Fibroblast of skin of left quadriceps (primary cell): ENCODE measurements at regions not wholly inside any gene's neighbourhood (a gene's known extent, or its start where the extent isn't known, plus 50 kb on each side); places are given as distances from the start of the nearest gene placed in this dataset.
A peak's percentile ranks its signal among the peaks of the same experiment; 100 is the strongest.

Experiments used
- DNase-seq, 2 experiments: peaks; one replicate each; pipeline ENCODE4 v3.0.0-alpha.2; 2013; ENCODE audit warnings: low read depth in 2 of 2

DNA sequence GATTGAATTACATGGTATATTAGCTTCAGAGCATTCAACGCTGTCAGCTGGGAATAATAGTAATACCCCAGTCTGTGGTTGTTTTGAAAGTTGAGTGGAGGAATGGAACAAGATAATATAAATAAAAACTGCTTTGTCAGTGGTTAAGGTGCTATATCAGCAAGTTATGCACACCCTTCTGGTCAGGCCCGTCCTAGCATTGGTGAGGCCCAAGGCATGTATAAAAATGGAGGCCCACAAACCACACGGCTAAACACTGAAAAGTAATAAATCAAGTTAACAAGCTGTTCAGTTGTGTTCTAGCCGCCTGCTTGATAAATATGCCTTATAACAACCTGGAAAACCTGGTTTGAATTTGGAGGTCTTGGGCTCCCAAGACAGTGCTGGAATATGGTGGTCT, 77.4 kb downstream of the PSMG1 start:
- no peak for DNase-seq

DNA sequence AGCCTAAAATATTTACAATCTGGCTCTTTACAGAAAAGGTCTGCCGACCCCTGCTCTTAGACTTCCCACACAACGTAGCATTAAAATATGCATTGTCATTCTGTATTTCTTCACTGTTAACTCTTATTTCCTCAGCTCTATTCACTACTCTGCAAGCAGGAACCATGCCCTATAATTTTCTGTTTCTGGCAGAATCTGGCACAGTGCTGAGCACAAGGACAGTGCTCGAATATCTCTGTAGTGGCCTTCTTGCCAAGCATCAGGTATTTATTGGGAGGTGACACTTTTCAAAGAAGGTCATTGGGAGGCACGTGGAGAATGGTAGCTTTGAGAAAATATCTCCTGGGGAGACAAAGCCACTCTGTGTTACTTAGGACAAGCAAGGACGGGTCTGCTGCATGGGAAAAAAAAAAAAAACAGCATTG, 77.9 kb downstream of the PSMG1 start:
- DNase-seq, result no peak

DNA sequence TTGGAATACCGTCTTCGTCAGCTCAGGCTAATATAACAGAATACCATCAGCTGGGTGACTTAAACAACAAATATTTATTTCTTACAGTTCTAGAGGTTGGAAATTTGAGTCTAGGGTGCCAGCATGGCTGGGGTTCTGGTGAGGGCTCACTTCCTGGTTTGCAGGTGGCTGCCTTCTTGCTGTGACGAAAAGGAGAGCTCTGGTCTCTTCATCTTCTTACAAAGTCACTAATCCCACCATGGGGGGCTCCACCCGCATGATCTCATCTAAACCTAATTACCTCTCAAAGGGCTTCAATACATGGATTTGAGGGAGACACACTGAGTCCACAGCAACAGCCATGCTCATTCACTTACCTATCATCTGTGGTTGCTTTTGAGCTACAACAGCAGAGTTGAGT, 78.3 kb downstream of the PSMG1 start:
- DNase-seq, result no peak

DNA sequence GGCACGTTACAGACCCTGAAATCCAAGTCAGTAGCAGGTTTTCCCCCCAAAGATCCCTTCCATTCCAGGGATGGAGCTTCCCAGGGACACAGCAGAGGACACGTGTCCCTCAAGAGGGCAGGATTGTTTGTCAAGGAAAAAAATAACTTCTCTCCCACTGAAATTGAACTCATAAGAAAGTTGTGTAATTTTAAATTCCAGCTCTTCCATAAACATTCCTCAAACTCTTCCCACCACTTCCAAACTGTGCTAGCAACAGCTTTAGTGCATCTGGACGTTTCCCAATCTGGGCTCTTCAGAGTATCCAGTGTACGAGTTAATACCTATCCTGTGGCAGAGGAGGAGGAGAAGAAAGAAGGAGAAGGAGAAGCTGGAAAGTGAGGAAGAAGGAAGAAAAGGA, 79.6 kb downstream of the PSMG1 start:
- DNase-seq, result peak; percentile 89 to 90

DNA sequence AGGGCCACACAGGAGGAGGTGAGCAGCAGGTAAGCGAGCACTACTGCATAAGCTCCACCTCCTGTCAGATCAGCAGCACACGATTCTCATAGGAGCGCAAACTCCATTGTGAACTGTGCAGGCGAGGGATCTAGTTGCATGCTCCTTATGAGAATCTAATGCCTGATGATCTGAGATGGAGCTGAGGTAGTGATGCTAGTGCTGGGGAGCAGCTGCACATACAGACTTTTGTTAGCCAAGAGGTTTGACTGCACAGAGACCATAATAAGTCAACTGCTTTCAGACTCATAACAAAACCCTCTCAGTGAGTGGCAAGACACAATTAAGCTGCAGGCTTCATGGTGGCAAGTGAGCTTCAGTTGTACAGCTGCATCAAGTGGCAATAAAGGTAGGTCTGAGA, 83.4 kb downstream of the PSMG1 start:
- DNase-seq, result no peak

DNA sequence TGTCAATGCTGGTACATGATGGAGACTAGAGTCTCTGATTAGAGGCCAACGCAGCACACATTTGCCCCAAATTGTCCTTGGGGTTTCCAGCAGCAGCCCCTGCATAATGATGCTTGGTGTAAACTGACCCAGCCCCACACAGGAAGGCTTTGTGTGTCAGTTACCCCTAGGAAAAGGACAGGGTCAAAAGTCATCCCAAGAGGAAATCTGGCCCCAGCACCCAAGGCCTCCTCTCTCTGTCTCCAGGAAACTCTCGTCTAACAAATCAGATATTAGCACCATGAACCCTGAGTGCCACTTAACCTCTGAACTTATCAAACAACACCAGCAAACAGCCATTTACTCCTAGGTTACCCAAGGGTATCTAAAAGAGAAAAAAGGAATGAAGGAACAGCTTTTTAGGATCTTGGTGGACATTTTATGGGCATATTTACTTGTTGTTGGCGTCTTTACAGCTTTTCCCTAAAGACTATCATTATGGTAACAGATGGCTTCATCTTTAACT, 84.5 kb downstream of the PSMG1 start:
- DNase-seq, result no peak

DNA sequence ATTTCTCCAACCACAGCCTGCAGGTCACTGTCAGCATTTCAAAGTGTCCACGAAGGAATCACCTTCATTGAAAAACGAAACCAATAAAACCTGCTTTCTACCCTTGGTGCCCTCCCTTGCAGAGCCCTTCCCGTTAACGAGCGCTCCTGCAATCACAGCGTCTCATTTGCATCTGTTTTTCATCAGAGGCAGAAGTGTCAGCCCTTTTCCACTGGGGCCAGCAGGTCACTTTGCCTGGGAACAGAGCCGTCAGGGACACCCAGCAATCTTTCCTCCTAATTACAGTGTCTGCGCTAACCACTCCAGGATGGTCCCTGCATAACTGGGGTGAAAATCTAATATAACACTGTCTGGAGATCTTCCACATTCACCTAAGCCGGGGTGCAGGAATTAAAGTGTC, 85.3 kb downstream of the PSMG1 start:
- no peak for DNase-seq

DNA sequence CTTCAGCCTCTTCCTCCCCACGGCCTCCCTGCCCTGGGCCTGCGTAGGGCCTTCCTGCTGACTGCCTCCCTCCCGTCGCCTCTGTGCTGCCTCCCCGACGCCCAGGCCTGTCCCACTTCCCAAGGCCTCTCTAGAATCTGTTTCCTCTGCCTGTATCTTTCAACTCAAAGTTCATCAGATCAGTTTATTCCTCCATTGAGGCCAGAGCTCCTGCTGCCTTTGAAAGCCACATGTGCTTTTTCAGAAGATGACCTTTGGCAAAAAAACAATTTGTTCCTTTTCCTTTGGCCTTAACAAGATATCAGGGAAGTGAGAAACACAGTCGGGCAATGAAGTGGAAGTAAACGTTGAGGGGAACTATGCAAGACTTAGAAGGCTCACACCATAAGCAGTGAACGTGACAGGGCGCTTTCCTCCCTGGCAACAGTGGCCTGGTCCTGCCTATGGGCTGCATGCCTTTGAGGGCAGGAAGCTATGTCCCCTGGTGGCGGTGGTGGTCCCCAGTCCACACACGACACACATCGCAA, 85.9 kb downstream of the PSMG1 start:
- no peak for DNase-seq

DNA sequence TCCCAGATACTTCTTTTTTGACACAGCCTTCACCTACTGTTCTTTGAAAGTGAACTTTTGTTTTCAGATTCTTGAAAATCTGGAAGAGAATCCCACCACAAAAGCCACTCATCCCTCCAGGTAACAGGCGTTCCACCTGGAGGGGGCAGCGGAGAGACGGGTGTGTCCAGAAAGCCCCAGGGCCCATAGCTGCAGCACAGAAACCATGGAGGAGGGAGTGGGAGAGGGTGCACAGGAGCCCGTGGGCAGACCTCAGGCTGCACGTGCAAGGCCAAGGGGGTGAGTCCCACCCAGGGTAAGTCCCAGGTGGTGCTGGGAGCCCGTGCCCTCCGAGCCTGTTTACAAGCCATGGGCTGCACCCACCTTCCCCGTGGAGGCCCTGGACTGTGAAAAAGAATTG, 86.5 kb downstream of the PSMG1 start:
- no peak for DNase-seq

DNA sequence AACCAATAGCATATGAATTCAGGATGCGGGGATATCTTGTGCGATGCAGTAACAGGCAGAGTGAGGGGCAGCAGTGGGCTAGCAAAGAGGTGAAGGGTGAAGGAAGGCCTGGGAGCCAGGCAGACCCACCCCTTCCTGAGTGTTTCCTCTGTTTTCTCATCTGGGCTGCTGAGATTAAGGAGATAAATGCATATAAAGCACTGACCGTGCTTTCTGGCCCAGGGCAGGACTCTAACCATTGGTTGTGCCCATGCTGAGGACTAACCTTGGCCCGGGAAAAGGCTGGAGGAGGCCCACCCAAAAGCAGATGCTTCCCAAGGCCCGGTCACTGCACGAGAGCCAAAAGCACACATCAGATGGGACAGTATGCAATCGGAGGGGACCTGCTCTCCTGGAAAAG, 87.6 kb downstream of the PSMG1 start:
- no peak for DNase-seq

DNA sequence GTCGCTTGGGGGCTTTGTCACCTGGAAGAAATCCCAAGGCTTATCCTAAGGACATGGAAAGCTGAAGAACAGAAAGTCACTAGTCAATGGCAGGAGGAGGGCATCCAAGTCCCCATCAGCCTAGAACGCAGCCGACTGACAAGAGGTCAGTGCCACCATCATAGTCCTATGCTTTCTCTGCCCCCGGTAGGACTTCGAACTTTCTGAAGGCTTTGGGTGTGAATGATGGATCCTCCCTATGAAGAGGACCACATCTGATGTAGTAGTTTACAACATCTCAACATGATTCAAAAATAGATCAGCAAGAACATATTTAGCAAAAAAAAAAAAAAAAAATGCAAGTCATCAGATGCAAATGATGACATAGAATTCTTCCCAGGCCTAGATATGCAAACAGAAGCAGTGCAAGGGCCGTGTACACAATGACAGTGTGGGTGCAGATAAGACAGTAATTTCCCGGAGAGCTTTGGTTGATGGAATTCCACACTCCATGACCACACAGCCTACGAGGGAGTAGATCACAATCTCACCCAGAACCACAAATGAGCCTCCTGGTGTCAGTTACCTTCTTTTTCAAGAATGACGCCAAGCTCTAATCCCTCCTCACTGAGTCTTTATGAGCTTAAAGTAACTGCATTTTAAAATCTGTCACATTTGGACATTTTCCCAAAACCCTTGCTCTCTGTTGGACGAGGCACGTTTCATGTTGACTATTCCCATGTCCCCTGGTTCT, 88.2 kb downstream of the PSMG1 start:
- peak; percentile 46 to 47 for DNase-seq

DNA sequence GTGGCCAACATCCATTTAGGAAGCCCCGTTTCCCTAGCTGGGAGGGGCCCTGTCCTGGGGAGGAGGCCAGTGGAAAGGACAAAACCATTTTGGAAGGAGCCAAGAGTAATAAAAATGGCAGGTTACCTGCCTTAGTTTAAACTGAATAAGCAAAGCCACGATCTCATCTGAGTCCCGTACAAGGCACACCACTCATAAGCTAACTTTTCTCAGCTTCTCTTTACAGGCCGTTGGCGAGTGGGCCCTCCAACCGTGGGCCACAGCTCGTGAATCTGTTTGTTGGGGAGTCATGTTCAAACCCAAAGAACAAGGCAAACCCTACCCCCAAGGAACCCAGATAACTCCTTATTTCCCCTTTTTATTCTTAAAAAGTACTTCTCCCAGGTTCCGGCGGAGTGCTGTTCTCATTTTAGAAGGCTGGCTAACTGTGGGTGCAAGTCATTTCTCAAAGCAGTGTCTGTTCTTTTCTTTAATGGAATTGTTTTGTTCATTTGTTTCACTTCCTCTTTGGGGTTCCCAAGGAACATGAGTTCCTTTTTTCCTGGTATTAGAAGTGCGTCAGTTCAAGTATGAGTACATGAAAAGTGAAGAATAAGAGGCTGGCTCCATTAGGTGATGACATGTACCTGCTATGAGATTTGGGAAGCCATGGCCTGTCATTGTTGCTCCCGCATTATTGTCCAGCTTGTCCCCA, 89.0 kb downstream of the PSMG1 start:
- no peak for DNase-seq

DNA sequence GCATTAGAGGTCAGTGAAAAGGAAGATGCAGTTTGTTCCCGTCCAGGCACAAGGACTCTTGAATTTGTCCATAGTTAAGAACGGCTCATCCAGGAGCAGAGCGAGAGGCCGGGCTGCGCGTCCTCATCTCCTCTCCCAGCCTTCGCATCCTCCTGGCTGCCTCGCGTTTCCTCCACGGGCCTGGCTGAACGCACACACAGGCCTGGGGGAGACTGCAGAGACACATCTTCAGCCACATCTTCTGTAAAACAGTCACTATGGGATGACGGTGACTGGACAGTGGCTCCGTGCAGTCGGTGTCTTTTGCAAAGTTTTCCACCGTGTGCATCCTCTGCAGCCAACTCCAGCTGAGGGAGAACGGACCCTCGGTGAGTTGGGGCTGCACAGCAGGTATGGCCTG, 89.7 kb downstream of the PSMG1 start:
- DNase-seq, result no peak

DNA sequence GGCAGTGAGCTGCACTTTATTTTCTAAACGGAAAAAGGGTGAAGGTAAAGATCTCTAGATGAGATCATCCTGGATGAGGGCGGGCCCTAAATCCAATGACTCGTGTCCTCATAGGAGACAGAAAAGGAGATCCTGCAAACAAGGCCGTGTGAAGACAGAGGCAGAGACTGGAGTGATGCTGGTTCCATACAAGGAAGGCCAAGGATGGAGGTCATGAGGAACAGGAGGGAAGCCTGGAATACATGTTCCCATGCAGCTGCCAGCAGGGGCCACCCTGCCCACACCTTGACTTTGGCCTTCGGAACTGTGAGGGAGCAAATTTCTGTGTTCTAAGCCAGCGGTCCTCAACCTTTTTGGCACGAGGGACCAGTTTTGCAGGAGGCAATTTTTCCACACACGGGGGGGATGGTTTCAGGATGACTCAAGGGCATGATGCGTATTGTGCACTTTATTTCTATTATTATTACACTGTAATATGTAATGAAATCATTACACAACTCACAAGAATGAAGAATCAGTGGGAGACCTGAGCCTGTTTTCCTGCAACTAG, 94.3 kb downstream of the PSMG1 start:
- no peak for DNase-seq

DNA sequence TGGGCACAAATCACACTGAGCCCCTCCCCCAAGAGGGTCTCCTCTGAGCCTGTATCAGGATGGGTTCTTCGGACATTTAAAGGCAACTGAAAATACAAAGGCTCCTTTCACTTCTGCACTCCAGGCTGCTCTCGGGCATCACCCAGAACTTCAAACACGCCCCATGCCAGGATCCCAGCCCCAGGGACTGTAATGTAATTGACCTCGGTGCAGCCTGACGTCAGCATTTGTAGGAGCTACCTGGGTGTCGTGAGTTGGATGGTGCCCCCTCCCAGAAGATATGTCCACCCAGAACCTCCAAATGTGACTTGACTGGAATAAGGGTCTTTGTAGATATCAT, 95.2 kb downstream of the PSMG1 start:
- no peak for DNase-seq

DNA sequence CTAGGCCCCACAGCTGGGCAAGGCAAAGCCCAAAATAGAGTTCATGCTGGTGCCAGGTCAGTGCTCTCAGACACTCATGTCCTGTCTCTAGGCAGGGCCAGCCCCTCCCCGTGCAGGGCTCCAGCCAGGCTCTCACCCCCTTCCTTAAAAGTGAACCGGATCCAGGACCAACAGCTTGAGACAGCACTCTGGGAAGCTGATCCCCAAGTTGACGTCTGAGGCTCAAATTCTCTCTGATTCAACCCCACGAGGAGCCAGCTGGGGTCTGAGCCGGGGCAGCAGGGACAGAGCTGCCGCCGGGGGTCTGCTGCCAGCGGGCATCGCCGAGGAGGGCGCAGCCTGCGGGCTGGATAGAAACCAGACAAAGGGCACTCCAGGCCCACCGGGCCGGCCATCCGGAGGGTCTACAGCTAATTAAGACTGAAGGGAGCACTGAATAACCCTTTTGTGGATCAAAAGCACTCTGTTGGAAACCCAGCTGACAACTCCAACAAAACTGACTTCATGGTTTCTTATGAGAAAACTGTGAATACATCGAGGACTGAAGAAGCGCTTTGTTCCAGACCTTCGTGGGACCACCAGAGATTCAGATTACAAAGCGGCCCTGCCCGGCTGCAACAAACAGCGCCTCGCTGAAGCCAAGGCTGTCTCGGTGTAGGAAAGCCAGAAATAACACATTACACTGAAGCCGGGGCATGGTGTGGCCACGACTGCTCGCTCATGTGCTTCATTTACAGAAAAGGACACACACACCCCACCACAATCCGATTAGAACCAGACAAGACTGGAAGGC, 95.8 kb downstream of the PSMG1 start:
- DNase-seq, result no peak

DNA sequence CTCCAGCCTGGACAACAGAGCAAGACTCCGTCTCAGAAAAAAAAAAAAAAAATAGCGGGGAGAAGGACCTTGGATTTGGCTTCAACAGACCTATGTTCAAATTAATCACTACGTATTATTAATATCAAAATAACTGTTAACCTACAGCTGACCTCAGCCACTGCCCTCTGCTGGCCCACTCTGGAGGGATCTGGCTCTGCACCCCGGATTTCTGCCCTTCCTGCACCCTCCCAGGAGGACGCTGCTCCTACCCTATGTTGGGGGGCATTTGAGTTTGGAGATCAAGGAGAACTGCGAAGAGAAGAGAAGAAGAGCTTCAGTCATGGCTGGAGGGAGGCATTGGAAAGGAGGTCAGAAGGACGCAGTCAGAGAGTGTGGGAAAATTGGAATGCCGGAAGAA, 96.7 kb downstream of the PSMG1 start:
- DNase-seq, result no peak

DNA sequence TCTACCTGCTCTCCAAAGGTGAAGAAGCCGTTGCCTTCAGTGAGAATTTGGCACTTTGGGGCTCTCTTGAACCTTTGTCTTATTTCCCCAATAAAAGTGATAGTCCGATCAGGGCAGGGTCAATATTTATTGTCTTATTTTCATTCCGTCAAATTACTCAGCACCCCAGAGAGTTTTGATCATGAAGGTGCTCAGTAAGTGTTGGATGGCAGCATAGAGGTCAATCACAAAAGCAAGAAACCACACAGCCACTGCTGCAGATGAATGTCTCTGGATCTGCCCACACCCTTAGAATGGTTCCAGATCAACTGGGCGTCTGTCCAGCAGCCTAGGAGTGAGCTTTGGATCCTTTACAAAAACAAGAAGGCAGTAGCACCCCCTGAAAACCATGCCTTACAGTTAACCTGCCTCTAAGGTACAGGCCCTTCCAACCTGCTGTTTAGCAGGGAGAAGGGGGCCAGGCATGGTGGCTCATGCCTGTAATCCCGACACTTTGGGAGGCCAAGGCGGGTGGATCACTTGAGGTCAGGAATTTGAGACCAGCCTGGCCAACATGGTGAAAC, 97.3 kb downstream of the PSMG1 start:
- no peak for DNase-seq

DNA sequence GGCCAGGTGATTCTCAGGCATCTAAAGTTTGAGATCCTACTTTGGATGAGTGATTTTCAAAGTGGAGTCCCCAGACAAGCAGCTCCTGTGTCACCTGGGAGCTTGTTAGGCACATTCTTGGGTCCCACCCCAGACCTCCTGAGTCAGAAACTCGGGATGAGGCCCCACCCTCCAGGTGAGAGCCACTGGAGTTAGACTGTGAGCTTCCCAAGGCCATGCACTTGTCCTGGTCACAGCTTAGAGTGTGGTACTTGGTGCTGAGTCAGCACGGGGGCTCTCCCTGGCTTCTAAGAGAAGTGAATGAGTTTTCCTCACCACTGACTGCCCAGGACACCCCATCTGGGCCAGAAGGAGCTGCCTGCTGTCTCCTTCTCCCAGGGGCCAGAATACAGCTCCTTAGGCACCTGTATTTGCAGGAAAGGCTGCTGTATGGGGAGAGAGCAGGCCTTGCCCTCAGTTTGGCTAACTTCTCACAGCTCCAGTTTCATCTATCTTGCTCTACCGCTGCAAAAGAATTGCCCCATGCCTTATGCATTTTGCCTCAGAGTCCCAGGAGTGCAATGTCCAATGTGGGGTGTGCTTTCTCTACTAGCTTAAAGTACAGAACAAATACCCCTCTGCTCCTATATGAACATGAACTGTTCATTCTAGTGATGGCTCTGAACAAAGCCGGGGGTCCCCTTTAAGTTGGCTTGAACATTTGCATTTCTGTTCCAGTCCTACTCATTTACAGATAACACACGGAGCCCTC, 98.1 kb downstream of the PSMG1 start:
- no peak for DNase-seq

DNA sequence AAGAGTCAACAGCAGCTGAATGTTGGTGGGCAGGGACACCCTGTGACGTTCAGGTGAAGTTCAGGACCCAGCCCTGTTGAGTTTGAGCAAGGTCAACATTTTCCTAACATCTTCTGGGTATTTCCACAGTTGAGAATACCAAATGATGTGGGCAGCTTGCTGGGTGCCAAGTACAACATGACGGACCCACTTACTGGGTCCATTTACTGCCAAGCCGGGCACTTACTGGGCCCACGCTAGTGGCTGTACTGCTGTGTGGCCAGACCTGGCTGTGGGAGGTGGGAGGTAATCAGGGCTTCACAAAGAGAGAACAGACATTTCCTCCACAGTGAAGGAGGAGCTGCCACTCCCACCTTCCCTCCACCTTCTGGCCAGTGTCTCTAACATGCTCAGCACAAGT, 99.2 kb downstream of the PSMG1 start:
- no peak for DNase-seq

DNA sequence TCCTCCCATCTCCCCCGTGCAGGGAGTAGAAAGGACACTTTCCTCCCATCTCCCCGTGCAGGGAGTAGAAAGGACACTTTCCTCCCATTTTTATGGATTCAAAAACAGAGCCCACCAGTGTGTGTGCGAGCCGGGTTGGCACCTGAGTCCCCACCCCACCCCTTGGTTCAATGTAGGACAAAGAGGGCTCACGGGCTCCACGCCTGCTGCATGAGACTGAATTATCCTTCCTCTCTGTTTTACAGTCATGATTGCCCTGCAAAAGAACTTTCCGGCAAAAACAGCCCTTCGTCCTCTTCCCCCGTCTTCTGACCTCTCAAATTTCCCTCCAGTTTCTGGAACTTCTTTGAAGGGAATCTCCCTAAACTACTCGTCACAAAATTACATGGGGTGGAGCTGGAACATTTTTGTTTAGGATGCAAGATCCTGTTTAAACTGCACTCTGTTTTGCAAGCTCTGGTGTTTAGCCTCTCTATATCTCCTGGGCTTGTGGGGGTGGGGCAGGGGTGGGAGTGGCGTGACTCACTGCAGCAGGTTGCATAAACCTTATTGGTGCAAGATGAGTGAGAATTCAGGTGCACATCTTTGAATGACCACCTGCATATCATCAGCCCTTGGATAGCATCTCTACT, 99.8 kb downstream of the PSMG1 start:
- DNase-seq, result no peak
